ENCODE measurements at regions not wholly inside any gene's neighbourhood (a gene's known extent, or its start where the extent isn't known, plus 50 kb on each side); places are given as distances from the start of the nearest gene placed in this dataset.

DNA sequence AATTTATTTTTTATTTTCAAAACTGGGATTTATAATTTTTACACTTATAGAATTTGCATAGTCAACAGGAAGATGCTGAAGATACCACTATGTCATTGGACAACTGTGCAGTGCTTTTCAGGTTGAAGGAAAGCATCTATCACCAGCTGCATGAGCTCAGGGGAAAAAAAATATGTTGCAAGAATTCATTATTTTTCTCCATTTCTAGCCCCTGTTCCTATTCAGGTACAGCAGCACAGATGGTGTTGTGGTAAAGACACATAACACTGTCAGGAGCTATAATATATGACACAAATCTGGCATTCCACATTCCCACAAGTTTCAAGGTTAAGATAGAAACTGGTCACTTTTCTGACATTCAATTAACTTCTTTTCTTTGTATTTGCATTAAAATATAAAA is 1088.6 kb downstream of the MAT2B start:
- H3K4me2 ChIP-seq (replicated peaks; ENCODE audit: extremely low read depth, low read length, poor library complexity, severe bottlenecking) = no peak overlapping the region
- Mint-ChIP-seq H3K27ac (no peak overlapping the region), H3K9me3 (peaks cover 0 to 4% (median 2%) of the 10 kb centered on the region in 7 donors), H3K27me3 (ENCODE audit: low read depth in 3 of 3) (peaks cover 0 to 2% (median 0%) of the 10 kb centered on the region in 3 donors), H3K36me3 (no peaks in the 10 kb centered on the region), H3K4me3 (no peak overlapping the region), H3K4me1 (no peaks in the 10 kb centered on the region)
- H3K9me3 ChIP-seq (replicated peaks in 1 of 2; ENCODE audit: control insufficient read depth in 1 of 2, insufficient read depth in 1 of 2, low read length in 2 of 2) = peaks cover 0 to 2% of the 10 kb centered on the region in 2 donors
- H2AFZ ChIP-seq (ENCODE audit: insufficient read depth, low read depth, low read length, poor library complexity, severe bottlenecking) = no peak overlapping the region
- intact Hi-C loops (cut with micrococcal nuclease) = no loop called here
- H3K4me1 ChIP-seq (ENCODE audit: control insufficient read depth in 1 of 2, insufficient read depth in 2 of 2, low read length in 2 of 2) = no peaks in the 10 kb centered on the region
- H3K27me3 ChIP-seq (ENCODE audit: control insufficient read depth in 2 of 2, insufficient read depth in 2 of 2, low read length in 2 of 2) = no peaks in the 10 kb centered on the region
- H4K20me1 ChIP-seq (ENCODE audit: insufficient read depth, low read length) = no peaks in the 10 kb centered on the region
- no peaks in the 10 kb centered on the region for H3K36me3 ChIP-seq (replicated peaks in 1 of 2; ENCODE audit: control insufficient read depth in 1 of 2, insufficient read depth in 2 of 2, low read length in 2 of 2)
- TF ChIP-seq, protein P1, sequence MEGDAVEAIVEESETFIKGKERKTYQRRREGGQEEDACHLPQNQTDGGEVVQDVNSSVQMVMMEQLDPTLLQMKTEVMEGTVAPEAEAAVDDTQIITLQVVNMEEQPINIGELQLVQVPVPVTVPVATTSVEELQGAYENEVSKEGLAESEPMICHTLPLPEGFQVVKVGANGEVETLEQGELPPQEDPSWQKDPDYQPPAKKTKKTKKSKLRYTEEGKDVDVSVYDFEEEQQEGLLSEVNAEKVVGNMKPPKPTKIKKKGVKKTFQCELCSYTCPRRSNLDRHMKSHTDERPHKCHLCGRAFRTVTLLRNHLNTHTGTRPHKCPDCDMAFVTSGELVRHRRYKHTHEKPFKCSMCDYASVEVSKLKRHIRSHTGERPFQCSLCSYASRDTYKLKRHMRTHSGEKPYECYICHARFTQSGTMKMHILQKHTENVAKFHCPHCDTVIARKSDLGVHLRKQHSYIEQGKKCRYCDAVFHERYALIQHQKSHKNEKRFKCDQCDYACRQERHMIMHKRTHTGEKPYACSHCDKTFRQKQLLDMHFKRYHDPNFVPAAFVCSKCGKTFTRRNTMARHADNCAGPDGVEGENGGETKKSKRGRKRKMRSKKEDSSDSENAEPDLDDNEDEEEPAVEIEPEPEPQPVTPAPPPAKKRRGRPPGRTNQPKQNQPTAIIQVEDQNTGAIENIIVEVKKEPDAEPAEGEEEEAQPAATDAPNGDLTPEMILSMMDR (IDR thresholded peaks at IDR 0.05) = no peak
- H3K9ac ChIP-seq (ENCODE audit: insufficient read depth, low read length, poor library complexity, severe bottlenecking) = no peak overlapping the region
- H3K79me2 ChIP-seq (ENCODE audit: insufficient read depth, low read length) = no peaks in the 10 kb centered on the region
- no peak for DNase-seq
- no peak overlapping the region for H3K4me3 ChIP-seq (replicated peaks in 1 of 3; ENCODE audit: low read depth in 2 of 3, low read length in 3 of 3)
- H3K27ac ChIP-seq (ENCODE audit: low read depth in 1 of 2, low read length in 2 of 2) = no peak overlapping the region

DNA sequence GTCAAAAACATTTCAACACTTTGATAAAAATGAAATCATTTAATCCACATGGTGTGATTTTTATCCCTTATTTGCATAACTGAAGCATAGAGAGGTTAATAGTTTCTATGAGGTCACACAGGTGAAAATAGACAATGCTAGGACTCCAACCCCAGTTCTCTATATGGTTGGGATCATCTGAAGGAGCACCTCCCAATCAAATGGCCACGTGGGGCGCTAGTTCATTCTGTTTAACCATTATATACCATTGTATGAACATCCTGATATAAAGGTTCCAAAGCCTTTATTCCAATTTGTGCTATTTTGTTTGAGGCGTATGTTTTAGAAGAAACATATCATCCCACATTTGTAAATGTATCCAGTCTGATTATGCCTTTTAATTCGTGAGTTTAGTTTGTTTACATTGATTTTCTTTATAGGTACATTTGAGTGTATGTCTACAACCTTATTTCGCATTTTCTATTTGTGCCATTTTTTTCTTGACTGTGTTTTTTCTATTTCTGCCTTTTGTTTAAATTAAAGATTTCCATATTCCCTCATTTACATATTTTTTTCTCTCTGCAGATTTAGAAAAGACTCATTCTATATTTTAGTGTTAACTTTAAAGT is 1092.0 kb downstream of the MAT2B start:
- Histone ChIP-seq H3K36me3 (replicated peaks in 1 of 2; ENCODE audit: control insufficient read depth in 1 of 2, insufficient read depth in 2 of 2, low read length in 2 of 2) (no peaks in the 10 kb centered on the region), H4K20me1 (ENCODE audit: insufficient read depth, low read length) (no peaks in the 10 kb centered on the region), H2AFZ (ENCODE audit: insufficient read depth, low read depth, low read length, poor library complexity, severe bottlenecking) (no peak overlapping the region), H3K79me2 (ENCODE audit: insufficient read depth, low read length) (no peaks in the 10 kb centered on the region), H3K27ac (ENCODE audit: low read depth in 1 of 2, low read length in 2 of 2) (no peak overlapping the region), H3K27me3 (ENCODE audit: control insufficient read depth in 2 of 2, insufficient read depth in 2 of 2, low read length in 2 of 2) (no peaks in the 10 kb centered on the region), H3K4me3 (replicated peaks in 1 of 3; ENCODE audit: low read depth in 2 of 3, low read length in 3 of 3) (no peak overlapping the region), H3K9me3 (replicated peaks in 1 of 2; ENCODE audit: control insufficient read depth in 1 of 2, insufficient read depth in 1 of 2, low read length in 2 of 2) (peaks cover 17 to 23% of the 10 kb centered on the region in 2 donors), H3K4me2 (replicated peaks; ENCODE audit: extremely low read depth, low read length, poor library complexity, severe bottlenecking) (no peak overlapping the region), H3K9ac (ENCODE audit: insufficient read depth, low read length, poor library complexity, severe bottlenecking) (no peak overlapping the region), H3K4me1 (ENCODE audit: control insufficient read depth in 1 of 2, insufficient read depth in 2 of 2, low read length in 2 of 2) (no peaks in the 10 kb centered on the region)
- intact Hi-C loops (cut with micrococcal nuclease) = no loop called here
- Mint-ChIP-seq H3K4me1 (no peaks in the 10 kb centered on the region), H3K27ac (no peak overlapping the region), H3K27me3 (ENCODE audit: low read depth in 3 of 3) (peaks cover 0 to 4% (median 2%) of the 10 kb centered on the region in 3 donors), H3K9me3 (peaks cover 0 to 22% (median 10%) of the 10 kb centered on the region in 7 donors), H3K4me3 (no peak overlapping the region), H3K36me3 (no peaks in the 10 kb centered on the region)
- TF ChIP-seq, protein P1 (IDR thresholded peaks at IDR 0.05) = no peak
- no CpG with 5 or more reads among the region's 5 CpGs for WGBS (ENCODE audit: insufficient coverage)
- peak in 1 of 3 donors; percentile 3 for DNase-seq

Measured in CD14-positive monocyte (primary cell).